ENCODE measurements at regions not wholly inside any gene's neighbourhood (a gene's known extent, or its start where the extent isn't known, plus 50 kb on each side); places are given as distances from the start of the nearest gene placed in this dataset.
"Not testable (repeated sequence)": the region's sequence is repeated elsewhere in the genome, so short reads cannot be mapped to it uniquely, and the experiment has no call there.

DNA sequence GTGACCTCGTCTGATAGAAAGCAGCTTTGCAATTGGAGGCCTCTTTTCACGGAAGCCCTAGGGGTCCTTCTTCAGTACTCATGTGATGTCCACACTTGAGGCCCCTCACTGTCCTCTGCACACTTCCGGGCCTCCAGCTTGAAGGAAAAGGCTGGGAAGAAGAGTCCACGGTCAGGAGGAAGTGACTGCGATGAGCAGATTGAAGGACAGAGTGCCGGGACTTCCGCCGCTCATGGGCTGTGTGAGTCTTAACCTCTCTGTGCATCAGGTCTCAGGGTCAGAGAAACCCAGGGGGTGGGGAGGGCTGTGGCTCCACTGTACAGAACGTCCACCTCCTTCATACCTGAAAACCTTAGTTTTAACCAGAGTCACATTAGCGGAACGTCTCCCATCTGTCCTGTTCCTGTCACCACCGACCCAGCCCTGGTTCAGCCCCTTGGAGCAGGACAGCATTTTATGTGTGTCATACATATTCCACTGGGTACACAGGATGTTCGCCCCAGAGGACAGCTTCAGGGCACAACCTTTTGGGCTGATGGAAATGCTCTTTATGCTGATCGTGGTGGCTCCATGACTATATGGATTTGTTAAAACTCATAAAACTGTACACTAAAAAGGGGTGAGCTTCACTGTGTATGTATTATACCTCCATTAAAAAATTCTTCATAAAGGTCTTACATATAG is 51.0 kb upstream of the SORCS2 start:
- DNase-seq (ENCODE audit: low spot score) = no peak

DNA sequence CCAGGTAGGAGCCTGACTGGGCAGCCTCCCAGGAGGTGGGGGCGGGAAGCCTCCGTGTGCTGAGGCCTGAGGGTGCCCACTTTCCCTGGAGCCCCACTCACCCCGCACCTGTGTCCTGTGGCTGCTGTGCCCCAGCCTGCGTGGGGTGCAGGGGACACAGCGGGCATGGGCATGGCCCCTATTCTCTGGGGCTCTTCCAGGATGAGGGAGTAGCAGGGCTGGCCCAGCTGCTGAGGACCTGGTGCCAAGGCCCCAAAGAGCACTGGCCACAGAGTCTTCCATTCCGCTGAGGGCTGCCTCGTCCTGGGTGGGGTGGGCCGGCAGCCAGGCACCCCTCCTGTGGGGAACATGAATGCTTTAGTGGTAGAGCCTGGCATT is 51.7 kb upstream of the SORCS2 start:
- DNase-seq (ENCODE audit: low spot score) = no peak

DNA sequence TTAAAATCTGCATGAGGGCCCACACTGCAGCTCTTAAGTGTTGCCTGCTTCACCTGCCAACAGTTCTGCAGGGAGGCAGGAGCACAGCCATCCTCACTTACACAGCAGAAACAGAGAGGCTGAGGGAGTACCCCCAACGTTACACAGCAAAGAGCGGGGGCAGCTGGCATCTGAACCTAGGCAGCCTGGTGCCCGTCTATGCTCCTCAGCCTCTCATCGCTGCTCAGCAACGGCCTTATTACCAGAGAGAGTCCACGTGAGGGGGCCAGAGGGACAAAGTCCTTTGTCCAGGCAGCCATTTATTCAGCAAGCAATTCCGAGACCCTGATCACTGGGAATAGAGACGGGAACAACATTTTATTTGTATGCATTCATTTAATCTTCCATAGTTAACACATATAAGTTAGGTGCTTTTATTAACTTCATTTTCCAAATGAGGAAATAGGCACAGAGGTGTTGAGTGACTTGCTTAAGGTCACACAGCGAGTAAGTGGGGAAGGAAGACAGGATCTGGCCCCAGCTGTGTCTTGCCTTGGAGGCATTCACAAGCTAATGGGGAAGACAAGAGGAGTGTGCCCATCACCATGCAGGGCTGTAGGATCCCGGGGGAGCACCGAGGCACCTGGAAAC is 52.2 kb upstream of the SORCS2 start:
- DNase-seq (ENCODE audit: low spot score) = no peak

DNA sequence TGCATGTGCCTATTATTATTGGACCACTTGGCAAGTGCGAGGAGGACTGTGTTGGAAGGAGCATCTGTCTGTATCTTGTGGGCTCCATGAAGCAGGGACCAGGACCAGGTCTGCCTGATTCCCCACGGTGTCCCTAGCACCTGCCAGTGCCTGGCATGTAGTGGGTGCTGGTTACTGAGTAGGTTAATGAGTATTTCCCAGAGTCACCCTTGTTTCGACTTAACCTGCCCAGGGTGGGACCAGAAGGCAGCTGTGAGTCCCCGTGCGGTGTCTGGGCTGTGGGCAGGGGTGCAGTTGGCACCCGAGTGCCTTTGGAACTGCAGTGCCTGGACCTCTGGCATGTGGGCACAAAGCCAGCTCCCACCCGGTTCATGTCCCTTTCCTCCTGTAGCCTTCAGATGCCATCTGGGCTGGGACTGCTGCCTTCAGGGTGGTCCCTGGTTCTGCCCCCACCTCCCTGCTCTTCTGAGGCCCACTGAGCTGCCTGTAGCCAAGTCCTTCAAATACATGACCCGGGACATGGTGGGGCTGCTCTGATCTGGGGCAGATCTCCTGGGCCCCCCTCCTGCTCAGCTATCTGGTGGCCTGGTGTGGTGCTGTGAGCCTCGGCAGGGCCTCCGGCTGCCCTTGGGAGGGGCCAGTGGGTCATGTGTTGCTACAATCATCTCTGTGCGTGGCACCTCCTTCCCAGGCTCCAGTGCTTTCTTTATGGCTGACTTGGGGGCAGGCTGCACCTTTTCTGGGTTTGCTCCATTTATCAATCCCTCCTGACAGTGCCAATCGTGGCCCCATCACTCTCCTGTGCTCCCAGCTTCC is 53.0 kb upstream of the SORCS2 start:
- DNase-seq (ENCODE audit: low spot score) = no peak

DNA sequence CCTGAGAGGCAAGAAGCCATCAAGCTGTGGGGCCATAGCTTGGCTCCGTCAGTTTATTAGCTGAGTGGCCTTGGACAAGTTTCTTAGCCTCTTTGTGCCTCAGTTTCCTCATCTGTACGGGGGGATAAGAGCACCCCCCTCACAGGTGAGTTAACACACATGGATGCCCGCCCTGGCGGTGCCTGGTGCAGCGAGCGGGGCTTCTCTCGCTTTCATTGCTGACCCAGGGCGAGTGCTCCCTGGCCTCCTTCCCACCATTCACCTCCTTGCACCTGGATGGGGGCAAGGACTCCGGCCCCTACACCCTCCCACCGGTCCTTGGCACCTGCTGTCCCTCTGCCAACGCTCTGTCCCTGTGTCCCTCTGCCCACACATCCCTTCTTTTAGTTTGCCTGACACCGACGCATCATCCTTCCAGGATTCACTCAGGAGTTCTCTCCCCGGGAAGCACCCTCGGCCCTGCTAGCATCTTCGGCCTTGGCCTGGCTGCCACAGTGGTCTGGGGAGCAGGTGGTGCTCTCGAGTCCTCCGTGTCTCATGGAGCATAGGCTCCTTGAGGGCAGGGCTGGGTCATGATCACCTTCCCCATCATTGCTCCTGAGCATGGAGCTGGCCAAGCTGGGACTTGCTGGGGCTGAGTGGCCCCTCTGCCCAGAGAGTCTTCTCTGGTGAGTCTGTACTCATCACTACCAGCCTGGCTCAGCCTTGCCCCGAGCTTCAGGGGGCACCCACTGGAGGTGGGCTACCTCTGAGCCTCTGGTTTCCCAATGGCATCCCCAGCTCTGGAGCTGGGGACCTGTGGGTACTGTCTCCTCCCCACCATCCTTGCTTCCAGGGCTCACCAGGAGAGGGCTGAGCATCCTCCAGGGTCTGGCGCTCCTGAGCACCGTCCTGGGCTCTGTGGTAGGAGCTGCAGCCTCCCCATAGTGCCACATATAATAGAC is 53.8 kb upstream of the SORCS2 start:
- DNase-seq (ENCODE audit: low spot score) = no peak

DNA sequence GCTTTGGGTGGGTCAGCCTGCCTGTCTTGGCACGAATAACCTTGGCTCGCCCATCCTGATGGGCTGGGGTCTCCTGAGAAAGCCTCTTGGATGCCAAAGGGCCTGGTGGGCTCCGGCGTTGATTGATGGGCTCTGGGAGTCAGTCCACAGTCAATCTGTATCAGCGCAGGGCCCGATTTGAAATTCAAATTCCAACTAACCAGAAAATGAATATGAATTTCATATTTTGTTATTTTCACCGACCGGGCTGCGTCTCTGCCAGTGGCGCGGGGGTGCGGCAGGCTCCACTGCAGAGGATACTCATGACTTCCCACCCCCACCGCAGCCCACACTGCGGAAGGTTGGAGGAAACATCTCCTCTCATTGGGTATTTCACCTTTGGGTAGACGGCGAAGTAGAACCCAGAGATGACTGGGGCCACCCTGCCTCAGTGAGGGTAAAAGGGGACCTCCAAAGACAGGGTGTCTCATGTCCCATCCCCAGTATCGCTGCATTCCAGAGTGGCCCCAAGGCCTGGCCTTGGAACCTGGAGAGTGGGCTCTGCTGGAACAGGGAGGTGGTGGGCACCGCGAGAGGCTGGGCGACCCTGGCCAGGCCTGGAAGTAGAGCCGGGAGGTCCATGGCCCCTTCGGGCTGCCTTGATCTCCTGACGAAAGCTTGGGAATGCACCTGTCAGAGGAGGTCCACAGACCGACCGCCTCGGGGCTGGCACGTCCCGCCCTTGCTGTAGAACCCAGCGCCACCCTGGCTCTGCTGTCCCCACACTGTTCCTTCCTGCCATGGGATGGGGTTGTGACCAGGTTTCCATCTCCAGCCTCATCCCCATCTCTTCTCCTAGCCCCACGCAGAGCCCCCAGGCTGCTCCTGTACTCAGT is 54.8 kb upstream of the SORCS2 start:
- no peak for DNase-seq (ENCODE audit: low spot score)

DNA sequence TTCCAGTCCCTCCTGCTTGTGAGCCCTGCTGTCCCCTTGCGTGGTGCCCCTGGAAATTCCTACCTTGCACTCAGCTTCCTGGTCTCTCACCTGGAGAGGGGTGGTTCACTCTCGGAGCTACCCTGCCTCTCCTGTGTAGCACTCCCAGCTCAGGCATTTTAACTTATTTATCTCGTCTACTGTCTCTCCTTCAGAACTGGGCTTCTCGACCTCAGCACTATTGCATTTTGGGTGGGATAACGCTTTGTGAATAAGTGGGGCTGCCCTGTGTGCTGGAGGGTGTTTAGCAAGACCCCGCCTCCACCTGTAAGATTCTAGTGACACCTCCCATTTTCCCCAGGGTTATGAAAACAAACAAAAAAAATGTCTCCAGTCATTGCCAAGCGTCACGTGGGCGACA is 56.0 kb upstream of the SORCS2 start:
- no peak for DNase-seq (ENCODE audit: low spot score)

DNA sequence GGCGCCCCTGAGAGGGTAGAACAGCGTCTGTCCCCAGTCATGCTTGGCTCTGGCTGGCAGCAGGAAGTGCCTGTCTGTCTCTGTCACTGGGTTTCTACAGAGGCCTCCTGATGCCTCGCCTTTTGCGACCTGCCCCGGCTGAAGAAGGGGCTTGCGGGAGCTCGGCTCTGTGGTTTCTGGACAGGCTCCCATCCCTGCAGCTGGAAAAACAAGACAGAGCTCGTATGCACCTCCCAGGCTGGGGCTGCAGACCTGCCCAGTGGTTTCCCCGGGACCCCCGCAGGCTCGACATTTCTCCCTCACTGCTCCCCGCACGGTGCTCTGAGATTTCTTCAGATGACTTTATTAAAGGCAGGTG is 57.0 kb upstream of the SORCS2 start:
- no peak for DNase-seq (ENCODE audit: low spot score)

DNA sequence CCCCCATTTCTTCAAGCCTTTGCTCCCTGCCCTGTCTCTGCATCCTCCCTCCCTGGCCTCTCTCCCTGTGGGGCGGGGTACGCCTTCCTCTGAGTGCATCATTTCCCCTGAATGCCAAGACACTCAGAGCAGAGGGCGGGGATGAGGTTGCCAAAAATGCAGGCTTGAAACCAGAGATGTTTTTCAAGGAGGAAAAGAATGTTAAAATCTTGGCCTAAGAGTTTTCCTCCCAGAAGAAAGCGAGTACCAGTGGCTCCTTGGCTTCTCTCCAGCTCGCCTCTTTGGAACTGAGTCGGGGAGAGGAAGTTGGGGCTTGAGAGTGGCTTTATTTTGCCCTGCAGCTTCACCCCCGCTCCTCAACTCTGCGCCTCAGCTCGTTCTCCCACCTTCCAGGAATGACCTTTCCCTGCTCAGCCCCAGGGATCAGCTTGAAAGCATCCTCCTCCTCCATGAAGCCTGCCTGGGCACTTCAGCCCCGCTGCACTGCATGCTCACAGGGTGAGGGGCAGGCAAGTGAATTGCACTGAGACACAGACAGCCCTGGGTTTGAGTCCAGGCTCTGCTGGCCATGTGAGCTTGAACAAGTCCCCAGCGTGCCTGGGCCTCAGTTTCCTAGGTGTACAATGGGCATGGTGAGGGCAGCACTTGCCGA is 57.5 kb upstream of the SORCS2 start:
- DNase-seq (ENCODE audit: low spot score) = no peak

DNA sequence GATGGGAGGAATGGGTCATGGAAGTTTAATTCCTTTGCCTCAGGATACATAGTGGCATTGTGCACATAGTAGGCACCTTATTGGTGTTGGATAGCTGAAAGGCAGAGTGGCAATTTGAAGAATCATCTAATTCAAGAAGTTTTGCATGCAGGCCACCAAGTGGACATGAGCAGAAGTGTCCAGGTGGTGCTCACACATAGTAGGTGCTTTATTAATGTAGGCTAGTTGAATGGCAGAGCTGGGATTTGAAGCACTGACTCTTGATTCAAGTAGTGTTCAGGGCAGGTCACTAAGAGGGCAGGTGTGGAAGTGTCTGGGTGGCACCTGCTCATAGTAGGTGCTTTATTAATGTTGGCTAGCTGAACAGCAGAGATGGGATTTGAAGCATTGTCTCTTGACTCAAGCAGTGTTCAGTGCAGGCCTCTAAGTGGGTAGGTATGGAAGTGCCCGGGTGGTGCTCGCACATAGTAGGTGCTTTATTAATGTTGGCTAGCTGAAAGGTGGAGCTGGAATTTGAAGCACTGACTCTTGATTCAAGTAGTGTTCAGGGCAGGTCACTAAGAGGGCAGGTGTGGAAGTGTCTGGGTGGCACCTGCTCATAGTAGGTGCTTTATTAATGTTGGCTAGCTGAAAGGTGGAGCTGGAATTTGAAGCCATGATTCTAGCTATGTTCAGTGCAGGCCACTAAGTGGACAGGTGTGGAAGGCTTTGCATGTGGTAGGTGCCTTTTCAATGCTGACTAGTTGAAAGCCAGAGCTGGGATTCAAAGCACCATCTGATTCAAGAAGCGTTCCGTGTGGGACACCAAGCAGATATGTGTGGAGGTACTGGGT is 58.3 kb upstream of the SORCS2 start:
- DNase-seq (ENCODE audit: low spot score) = not testable (repeated sequence)

DNA sequence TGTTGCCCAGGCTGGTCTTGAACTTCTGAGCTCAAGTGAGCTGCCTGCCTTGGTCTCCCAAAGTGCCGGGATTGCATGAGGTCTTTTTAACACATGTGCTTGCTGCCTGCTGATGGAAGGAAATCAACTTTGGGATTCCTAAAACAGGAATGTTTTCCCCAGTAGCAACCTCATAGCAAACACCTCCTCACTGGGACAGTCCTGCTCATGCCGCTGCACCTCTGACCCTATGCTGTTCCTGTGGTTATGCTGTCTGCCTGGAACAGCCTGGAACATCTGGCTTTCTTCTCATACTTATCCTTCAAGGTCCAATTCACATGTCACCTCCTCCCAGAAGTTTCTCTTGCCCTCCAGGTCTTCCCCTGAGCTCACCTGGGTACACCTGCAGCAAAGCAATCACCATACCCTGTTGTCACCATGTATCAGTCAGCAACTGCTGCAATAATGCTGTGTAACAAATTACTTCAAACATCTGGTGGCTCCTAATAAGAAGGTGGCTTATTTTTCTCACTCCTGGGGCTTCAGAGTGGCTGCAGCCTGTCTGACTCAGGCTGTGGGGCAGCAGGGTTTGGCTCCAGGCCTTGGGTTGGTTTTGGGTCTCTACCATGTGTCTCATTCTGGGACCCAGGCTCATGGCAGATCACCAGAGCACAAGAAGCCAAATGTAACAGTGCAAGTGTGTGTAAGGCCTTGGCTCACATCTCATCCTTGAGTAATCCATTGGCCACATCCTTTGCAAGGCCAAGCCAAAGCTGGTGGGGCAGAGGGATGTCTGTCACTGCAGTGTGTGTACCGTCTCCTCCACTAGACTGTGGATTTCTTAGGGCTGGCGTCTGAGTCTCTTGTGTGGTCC is 59.4 kb upstream of the SORCS2 start:
- DNase-seq (ENCODE audit: low spot score) = no peak

DNA sequence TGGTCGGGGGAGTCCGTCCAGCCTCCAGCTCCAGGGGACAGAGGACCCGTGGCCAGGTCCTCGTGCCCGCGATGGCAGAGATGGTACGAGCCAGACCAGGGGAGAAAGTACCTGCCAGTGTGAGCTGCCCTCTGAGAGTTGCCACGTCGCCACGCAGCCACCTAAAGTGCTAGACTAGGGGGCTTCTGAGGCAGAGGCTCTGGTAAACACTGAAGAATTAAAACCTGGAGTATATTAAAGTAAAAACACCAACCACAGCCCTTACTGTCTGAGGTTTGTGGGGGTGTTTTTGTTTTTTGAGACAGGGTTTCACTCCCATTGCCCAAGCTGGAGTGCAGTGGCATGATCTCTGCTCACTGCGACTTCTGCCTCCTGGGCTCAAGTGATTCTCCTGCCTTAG is 60.1 kb upstream of the SORCS2 start:
- no peak for DNase-seq (ENCODE audit: low spot score)

DNA sequence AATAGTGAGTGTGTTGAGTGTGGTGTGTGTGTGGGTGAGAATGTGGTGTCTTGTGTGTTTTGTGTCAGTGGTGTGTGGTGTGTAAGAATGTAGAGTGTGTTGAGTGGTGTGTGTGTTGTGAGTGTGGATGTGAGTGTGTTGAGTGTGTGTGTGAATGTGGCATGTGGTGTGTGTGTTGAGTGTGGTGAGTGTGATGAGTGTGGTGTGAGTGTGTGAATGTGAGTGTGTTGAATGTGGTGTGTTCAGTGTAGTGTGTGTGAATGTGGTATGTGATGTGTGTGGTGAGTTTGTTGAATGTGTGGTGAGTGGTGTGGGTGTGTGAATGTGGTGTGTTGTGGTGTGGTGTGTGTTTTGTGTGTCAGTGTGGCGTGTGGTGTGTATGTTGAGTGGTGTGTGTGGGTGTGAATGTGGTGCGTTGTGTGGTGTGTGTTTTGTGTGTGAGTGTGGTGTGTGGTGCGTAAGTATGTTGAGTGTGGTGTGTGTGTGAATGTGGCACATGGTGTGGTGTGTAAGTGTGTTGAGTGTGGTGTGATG is 60.8 kb upstream of the SORCS2 start:
- no peak for DNase-seq (ENCODE audit: low spot score)

DNA sequence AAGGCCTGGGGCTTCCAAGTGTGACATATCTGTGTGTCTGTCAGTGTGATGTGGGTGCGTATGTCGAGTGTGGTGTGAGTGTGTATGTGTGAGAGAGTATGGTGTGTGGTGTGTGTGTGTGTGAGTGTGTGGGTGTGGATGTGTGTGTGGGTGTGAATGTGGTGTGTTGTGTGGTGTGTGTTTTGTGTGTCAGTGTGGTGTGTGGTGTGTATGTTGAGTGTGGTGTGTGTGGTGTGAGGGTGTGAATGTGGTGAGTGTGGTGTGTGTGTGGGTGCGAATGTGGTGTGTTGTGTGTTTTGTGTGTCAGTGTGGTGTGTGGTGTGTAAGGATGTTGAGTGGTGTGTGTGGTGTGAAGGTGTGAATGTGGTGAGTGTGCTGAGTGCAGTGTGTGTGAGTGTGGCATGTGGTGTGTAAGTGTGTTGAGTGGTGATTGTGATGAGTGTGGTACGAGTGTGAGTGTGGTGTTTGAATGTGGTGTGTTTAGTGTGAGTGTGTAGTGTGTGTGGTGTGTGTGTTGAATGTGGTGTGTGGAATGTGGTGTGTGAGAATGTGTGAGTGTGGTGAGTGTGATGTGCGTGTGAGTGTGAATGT is 61.6 kb upstream of the SORCS2 start:
- no peak for DNase-seq (ENCODE audit: low spot score)

DNA sequence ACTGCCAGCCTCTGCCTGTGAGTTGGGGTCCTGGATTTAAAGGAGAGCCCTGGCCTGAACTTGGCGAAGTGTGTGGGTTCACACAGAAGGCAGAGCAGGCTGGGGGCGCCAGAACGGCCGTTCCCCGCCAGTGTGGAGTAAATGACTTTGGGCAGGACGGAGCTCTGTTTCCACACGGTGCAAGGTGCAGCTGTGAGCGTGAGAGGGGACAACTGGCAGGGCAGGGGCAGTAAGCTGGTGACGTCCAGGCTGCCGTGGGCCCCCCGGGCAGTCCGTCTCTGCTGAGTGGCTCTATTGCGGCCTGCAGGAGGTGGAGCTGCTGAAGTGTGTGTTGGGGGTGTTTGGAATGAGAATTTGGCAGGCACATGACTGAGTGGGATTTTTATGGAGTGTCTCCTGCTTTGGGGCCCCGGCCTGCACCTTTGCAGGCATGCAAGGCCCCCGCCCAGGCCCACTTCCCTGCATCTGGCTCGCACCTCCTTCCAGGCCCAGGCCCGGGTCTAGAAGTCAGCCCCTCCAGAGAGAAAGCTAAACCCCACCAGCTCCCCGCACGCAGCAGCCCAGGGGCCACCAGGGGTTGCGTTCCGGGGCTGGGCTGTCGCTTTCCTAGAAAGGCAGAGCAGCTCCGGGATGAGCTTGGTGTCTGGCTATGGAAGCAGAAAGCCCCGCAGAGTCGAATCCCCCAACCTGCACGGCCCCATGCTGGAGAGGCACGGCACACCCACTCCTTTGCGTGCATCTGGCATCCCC is 62.2 kb upstream of the GRPEL1 start:
- DNase-seq (ENCODE audit: low spot score) = no peak

DNA sequence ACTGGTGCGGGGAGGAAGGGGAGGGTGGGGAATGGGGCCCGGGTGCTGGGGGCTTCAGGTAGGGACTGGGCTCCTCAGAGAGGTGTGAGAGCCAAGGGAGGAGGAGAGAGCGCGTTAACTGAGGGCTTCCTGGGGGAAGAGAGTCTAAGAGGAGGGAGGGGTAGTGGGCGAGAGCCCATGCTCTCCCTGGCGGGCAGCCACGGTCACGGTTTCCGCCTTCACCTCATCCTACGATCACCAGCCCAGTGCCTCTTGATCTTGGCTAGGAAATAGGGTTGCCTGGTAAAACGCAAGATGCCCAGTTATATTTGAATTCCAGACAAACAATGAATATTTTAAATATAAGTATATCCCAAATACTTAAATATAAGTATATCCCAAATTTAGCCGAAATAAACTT is 60.8 kb upstream of the GRPEL1 start:
- DNase-seq (ENCODE audit: low spot score) = no peak

DNA sequence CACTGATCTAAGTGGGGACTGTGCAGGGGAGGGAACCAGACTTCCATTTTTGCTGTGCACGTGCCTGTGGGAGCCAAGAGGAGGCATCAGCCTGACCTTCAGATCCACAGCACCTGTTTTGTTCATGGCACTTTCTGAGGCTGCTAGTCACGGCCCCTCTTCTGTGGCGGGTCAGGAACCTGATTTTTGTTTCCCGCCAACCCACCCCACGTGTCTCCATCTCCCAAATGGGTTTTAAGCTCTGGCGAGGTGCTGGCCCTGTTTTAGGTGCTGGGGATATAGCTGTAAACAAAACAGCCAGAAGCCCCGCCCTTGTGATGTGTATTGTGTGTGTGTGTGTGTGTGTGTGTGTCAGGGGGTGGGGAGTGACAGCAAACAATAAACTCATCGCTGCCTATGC is 60.4 kb upstream of the GRPEL1 start:
- no peak for DNase-seq (ENCODE audit: low spot score)
